ENCODE measurements at regions not wholly inside any gene's neighbourhood (a gene's known extent, or its start where the extent isn't known, plus 50 kb on each side); places are given as distances from the start of the nearest gene placed in this dataset.

DNA sequence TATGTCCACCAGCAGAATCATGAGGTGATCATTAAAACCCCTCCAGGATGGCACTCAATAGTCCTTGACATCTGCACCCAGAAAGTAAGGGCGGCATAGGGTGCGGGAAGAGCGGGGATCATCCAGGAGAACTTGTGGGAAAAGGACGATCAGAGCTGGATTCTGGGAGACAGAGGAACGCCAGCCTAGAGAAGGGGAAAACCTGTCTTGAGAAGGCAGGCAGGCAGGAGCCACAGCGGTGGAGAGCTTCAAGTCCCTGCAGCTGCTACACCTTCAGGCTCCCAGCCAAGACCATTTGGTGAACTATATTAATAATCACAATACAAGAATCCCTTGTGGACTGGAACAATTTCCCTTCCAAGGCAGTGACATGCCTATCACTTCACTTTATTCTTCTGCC lies 134.3 kb downstream of the BUD13 start:
- DNase-seq (ENCODE audit: low spot score) = no peak
- no peak overlapping the region for H3K4me2 ChIP-seq
- H3K9me3 ChIP-seq (ENCODE audit: low read depth) = no peaks in the 10 kb centered on the region
- TF ChIP-seq, protein P1, sequence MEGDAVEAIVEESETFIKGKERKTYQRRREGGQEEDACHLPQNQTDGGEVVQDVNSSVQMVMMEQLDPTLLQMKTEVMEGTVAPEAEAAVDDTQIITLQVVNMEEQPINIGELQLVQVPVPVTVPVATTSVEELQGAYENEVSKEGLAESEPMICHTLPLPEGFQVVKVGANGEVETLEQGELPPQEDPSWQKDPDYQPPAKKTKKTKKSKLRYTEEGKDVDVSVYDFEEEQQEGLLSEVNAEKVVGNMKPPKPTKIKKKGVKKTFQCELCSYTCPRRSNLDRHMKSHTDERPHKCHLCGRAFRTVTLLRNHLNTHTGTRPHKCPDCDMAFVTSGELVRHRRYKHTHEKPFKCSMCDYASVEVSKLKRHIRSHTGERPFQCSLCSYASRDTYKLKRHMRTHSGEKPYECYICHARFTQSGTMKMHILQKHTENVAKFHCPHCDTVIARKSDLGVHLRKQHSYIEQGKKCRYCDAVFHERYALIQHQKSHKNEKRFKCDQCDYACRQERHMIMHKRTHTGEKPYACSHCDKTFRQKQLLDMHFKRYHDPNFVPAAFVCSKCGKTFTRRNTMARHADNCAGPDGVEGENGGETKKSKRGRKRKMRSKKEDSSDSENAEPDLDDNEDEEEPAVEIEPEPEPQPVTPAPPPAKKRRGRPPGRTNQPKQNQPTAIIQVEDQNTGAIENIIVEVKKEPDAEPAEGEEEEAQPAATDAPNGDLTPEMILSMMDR (IDR thresholded peaks at IDR 0.05) = no peak
- TF ChIP-seq EZH2phosphoT487 (IDR thresholded peaks at IDR 0.05) (no peak), EZH2 (IDR thresholded peaks at IDR 0.05) (no peak)
- H3K4me1 ChIP-seq = no peaks in the 10 kb centered on the region
- no peak overlapping the region for H3K27ac ChIP-seq
- no peak overlapping the region for H3K9ac ChIP-seq
- Mint-ChIP-seq H3K27ac (no peak overlapping the region), H3K4me3 (no peak overlapping the region), H3K27me3 (ENCODE audit: insufficient read depth, low read depth) (peaks cover 19% of the 10 kb centered on the region), H3K36me3 (no peaks in the 10 kb centered on the region), H3K9me3 (no peaks in the 10 kb centered on the region), H3K4me1 (no peaks in the 10 kb centered on the region)
- H3K36me3 ChIP-seq = no peaks in the 10 kb centered on the region
- no peaks in the 10 kb centered on the region for H4K20me1 ChIP-seq (ENCODE audit: low read depth)
- H3K4me3 ChIP-seq = no peak overlapping the region
- no peaks in the 10 kb centered on the region for H3F3A ChIP-seq (ENCODE audit: low read depth)
- H3K27me3 ChIP-seq = no peaks in the 10 kb centered on the region
- no peaks in the 10 kb centered on the region for H3K79me2 ChIP-seq (ENCODE audit: low read depth)
- H2AFZ ChIP-seq (replicated peaks) = no peak overlapping the region

DNA sequence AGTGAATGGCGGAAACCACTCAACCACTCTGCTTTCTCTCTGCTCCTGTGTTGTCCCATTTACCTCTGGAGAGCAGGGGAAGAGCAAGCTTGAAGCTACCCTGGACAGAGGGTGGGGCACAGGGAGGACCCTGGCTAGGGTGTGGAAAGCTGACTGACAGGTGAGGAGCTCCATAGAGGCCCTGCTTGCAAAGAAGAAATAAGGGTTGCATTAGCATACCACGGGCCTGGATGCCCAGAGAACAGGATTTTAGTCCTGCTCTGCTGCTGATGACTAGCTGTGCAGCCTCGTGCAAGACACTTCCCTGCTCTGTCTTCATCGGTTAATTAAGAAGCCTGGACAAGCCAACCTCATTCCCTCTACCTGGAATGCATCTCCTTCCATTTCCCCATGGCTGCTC lies 135.0 kb downstream of the BUD13 start:
- H2AFZ ChIP-seq (replicated peaks) = no peak overlapping the region
- H3K36me3 ChIP-seq = no peaks in the 10 kb centered on the region
- H3K79me2 ChIP-seq (ENCODE audit: low read depth) = no peaks in the 10 kb centered on the region
- H4K20me1 ChIP-seq (ENCODE audit: low read depth) = no peaks in the 10 kb centered on the region
- H3K27ac Mint-ChIP-seq = no peak overlapping the region
- H3K9ac ChIP-seq = no peak overlapping the region
- no peak for TF ChIP-seq EZH2 (IDR thresholded peaks at IDR 0.05)
- H3K27ac ChIP-seq = no peak overlapping the region
- H3K4me3 Mint-ChIP-seq = no peak overlapping the region
- no peaks in the 10 kb centered on the region for H3F3A ChIP-seq (ENCODE audit: low read depth)
- no peaks in the 10 kb centered on the region for H3K9me3 Mint-ChIP-seq
- H3K36me3 Mint-ChIP-seq = no peaks in the 10 kb centered on the region
- no peak overlapping the region for H3K4me3 ChIP-seq
- H3K4me1 ChIP-seq = no peaks in the 10 kb centered on the region
- H3K4me2 ChIP-seq = no peak overlapping the region
- no peaks in the 10 kb centered on the region for H3K9me3 ChIP-seq (ENCODE audit: low read depth)
- H3K27me3 Mint-ChIP-seq (ENCODE audit: insufficient read depth, low read depth) = peaks cover 19% of the 10 kb centered on the region
- H3K4me1 Mint-ChIP-seq = no peaks in the 10 kb centered on the region
- no peaks in the 10 kb centered on the region for H3K27me3 ChIP-seq
- no peak for DNase-seq (ENCODE audit: low spot score)

DNA sequence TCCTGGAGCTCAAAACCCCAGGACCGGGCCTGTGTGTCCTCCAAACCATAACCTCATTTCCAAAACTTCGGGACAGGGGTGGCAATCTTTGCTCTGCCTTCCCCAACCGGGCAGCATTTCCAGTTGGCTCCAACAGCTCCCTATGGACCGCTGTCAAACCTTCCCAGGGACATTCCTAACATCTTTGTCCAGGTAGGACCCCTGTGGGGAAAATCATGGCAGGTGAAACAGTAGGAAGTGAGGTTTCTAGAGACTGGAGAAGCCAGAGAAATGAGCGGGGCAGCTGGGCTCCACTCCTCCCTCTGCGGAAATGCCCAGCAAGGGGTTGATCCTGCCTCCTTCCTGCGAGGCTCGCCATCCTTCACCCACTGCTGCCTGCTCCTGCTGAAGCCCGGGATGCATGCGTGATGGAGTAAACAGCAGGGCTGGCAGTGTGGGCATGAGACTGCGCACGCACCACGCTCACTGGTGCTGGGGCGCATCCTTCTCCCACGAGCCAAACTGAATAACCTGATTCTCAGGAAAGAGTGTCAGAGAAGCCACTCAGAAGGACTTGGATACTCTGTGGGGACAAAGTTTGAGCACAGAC lies 136.4 kb downstream of the BUD13 start:
- Mint-ChIP-seq H3K27ac (no peak overlapping the region), H3K4me3 (no peak overlapping the region), H3K9me3 (no peaks in the 10 kb centered on the region), H3K27me3 (ENCODE audit: insufficient read depth, low read depth) (peaks cover 16% of the 10 kb centered on the region), H3K36me3 (no peaks in the 10 kb centered on the region), H3K4me1 (peaks cover 1% of the 10 kb centered on the region)
- no peaks in the 10 kb centered on the region for H3K4me1 ChIP-seq
- no peaks in the 10 kb centered on the region for H3K79me2 ChIP-seq (ENCODE audit: low read depth)
- H3K36me3 ChIP-seq = no peaks in the 10 kb centered on the region
- H3K9ac ChIP-seq = no peak overlapping the region
- no peaks in the 10 kb centered on the region for H3K27me3 ChIP-seq
- TF ChIP-seq EZH2 (IDR thresholded peaks at IDR 0.05) (no peak), EZH2phosphoT487 (IDR thresholded peaks at IDR 0.05) (no peak)
- TF ChIP-seq, protein P1 (IDR thresholded peaks at IDR 0.05) = no peak
- H4K20me1 ChIP-seq (ENCODE audit: low read depth) = no peaks in the 10 kb centered on the region
- H3K4me2 ChIP-seq = no peak overlapping the region
- no peak for DNase-seq (ENCODE audit: low spot score)
- no peak overlapping the region for H3K4me3 ChIP-seq
- H3K27ac ChIP-seq = no peak overlapping the region
- H3K9me3 ChIP-seq (ENCODE audit: low read depth) = no peaks in the 10 kb centered on the region
- no peaks in the 10 kb centered on the region for H3F3A ChIP-seq (ENCODE audit: low read depth)
- no peak overlapping the region for H2AFZ ChIP-seq (replicated peaks)

DNA sequence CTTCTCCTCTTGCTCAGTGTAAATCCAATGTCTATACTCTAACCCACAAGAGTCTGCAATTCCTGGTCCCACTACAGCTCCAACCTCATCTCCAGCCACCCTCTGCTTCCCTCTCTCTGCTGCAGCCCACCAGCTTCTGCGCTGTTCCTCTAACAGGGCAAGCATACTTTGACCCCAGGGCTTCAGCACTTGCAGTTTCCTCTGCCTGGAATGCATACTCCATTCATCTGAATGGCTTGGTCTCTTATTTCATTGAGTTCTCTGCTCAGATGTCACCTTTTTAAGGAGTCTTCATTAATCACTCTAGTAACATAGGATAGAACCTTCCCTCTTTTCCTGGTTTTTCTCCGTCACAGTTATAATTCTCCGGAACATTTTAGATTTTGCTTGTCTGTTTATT lies 141.6 kb downstream of the BUD13 start:
- no peak overlapping the region for H3K4me3 Mint-ChIP-seq
- Histone ChIP-seq H3K27me3 (no peaks in the 10 kb centered on the region), H3K9ac (no peak overlapping the region), H3K27ac (no peak overlapping the region), H3K79me2 (ENCODE audit: low read depth) (no peaks in the 10 kb centered on the region), H4K20me1 (ENCODE audit: low read depth) (no peaks in the 10 kb centered on the region), H3K4me1 (no peaks in the 10 kb centered on the region), H3K4me3 (no peak overlapping the region), H3K4me2 (no peak overlapping the region), H3K9me3 (ENCODE audit: low read depth) (no peaks in the 10 kb centered on the region), H2AFZ (replicated peaks) (no peak overlapping the region), H3F3A (ENCODE audit: low read depth) (no peaks in the 10 kb centered on the region), H3K36me3 (no peaks in the 10 kb centered on the region)
- H3K27me3 Mint-ChIP-seq (ENCODE audit: insufficient read depth, low read depth) = peaks cover 9% of the 10 kb centered on the region
- H3K4me1 Mint-ChIP-seq = peaks cover 6% of the 10 kb centered on the region
- peak overlapping the region; percentile 58 for H3K27ac Mint-ChIP-seq
- TF ChIP-seq, protein P1 (IDR thresholded peaks at IDR 0.05) = no peak
- DNase-seq (ENCODE audit: low spot score) = no peak
- peaks cover 2% of the 10 kb centered on the region for H3K9me3 Mint-ChIP-seq
- no peaks in the 10 kb centered on the region for H3K36me3 Mint-ChIP-seq
